ENCODE measurements at regions not wholly inside any gene's neighbourhood (a gene's known extent, or its start where the extent isn't known, plus 50 kb on each side); places are given as distances from the start of the nearest gene placed in this dataset.

DNA sequence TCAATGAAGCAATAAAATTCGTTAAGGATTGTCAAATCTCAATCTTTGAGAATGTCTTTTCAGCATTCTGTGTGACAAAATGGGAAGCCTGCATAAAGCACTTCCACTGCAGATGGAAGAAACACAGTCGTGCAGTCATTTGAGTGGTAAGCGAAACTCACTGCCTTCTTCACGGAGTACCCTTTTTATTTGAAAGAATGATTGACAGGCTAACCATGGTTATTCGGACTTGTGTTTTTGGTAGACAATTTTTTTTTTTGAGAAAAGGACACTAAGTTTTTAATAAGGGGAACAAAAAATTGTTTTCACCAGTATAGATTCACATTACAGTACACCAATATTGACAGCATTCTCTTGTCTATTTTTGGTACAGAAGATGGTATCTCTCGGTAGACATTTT lies 86.9 kb upstream of the MSX1 start:
- TF ChIP-seq, protein P1, sequence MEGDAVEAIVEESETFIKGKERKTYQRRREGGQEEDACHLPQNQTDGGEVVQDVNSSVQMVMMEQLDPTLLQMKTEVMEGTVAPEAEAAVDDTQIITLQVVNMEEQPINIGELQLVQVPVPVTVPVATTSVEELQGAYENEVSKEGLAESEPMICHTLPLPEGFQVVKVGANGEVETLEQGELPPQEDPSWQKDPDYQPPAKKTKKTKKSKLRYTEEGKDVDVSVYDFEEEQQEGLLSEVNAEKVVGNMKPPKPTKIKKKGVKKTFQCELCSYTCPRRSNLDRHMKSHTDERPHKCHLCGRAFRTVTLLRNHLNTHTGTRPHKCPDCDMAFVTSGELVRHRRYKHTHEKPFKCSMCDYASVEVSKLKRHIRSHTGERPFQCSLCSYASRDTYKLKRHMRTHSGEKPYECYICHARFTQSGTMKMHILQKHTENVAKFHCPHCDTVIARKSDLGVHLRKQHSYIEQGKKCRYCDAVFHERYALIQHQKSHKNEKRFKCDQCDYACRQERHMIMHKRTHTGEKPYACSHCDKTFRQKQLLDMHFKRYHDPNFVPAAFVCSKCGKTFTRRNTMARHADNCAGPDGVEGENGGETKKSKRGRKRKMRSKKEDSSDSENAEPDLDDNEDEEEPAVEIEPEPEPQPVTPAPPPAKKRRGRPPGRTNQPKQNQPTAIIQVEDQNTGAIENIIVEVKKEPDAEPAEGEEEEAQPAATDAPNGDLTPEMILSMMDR (IDR thresholded peaks at IDR 0.05) = no peak
- TF ChIP-seq EP300 (IDR thresholded peaks at IDR 0.05) (no peak), POLR2A (IDR thresholded peaks at IDR 0.05) (no peak), POLR2AphosphoS5 (IDR thresholded peaks at IDR 0.05) (no peak)

Measured in stomach (tissue), 4 donors.